Hindlimb muscle (tissue), 1 donor: ENCODE measurements at regions not wholly inside any gene's neighbourhood (a gene's known extent, or its start where the extent isn't known, plus 50 kb on each side); places are given as distances from the start of the nearest gene placed in this dataset.

Source experiments
- DNase-seq: peaks from one replicate; pipeline ENCODE4 v3.0.0-alpha.2; 2013

GRCh38 chr6:165818200-165818599 is 155.2 kb upstream of the PDE10A start:
- no peak for DNase-seq

DNA sequence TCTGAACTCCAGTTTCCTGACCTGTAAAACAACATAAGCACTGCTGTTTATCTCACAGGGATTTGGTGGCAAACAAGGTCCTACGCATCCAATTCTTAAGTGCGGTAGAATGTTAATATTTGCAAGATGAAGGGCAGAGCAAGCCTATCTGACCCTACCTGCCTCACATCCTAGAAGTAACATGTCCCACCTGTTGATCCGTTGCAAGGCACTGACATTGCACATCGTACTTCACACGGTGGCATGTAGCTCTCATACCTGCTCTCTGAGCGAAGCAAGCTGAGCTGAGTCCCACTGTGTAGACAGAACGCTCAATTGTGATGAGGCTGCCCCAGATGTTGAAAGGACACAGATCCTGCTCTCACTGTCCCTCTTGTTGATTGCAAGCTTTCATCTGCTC is 154.7 kb upstream of the PDE10A start:
- DNase-seq, result no peak

- DNase-seq, result no peak
These were observed 154.1 kb upstream of the PDE10A start for GRCh38 chr6:165817148-165817547.

DNA sequence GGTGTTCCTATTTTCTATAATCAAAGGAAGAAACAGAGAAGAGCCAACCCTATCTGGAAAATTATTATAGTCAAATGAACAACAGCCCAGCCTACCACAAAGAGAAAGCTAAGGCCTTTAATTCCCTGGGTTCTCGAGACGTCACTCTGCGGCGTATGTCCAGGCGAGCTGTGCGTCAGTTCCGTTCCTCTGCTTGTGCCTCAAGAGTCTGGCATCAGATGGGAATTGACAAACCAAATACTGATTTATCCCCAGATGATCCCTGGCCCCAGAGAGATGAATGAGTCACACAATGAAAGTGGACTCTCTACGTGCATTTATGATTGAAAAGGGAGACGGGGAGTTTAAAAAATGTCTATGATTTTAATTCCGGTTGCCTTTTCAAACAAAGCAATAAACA is 151.6 kb upstream of the PDE10A start:
- DNase-seq, result no peak

- DNase-seq, result no peak
These were observed 148.5 kb upstream of the PDE10A start for GRCh38 chr6:165811512-165811911.

DNA sequence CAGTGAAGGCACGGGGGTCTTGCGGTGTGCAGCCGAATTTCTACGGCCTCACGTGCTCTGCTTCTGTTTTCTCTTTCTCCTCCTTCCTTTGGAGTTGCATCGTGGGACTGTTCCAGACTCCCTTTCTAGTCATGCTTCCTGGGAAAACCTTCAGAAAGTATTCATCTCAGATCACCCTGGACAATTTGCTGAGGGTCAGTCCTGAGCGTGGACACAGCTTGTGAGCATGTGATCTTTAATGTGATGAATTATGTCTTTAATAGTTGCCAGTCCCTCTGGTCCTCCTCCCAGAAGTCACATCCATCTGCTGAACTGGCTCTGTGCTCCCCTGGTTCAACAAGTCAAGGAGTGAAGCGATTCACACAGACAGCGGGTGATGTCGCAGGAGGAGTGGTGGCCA is 145.0 kb upstream of the PDE10A start:
- no peak for DNase-seq

DNA sequence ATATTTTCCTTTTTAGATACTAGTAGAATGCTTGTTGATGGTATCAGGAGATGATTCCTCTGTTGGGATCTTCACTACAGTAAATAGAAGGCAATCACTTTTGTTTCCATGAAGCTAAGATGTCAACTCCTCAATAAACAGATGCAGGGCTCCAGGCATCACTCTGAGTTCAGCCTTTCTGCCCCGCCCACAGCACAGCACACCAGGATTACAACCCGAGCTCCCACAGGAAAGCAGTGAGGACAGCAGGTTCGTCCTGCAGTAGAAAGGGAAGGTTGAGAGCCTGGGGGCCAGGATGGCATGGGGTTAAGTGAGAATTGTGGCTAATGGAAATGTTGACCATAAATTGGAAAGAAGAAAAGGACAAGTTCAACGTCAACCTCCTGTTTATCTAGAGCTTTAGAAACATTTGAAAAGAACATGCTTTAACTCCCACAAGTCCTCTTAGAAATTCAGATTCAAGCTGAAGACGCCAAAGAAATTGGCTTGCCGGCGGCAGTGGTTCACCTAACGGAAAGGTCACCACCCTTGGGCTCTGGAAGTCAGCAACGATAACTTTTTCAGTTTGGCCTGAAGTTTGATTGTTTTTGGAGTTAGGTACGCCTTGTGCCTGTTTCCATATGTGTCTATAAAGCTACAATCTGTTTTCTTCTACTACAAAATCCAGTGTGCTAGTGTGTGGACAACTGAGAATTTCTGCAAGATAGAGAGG is 144.4 kb upstream of the PDE10A start:
- no peak for DNase-seq

GRCh38 chr6:165806126-165806810 is 143.2 kb upstream of the PDE10A start:
- DNase-seq, result no peak

DNA sequence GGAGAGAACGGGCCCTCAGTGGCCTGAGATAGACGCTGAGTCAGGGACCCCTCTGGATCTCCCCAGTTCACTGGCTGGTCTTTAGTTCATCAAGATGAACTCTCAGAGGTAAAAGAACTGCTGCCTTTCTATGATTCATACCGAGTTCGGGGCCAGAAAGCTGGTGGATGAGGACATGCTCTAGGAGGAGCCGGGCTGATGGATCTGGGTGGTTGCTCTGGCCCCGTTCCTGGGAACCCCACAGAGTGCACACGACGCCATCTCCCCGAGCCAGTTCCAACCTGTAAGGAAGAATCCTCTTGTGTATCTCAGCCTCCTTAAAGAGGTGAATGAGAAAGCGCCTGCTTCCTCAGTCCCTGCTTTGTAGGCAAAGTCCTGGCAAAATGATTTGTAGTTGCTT is 142.6 kb upstream of the PDE10A start:
- DNase-seq, result no peak

GRCh38 chr6:165805067-165805555 is 142.1 kb upstream of the PDE10A start:
- no peak for DNase-seq

DNA sequence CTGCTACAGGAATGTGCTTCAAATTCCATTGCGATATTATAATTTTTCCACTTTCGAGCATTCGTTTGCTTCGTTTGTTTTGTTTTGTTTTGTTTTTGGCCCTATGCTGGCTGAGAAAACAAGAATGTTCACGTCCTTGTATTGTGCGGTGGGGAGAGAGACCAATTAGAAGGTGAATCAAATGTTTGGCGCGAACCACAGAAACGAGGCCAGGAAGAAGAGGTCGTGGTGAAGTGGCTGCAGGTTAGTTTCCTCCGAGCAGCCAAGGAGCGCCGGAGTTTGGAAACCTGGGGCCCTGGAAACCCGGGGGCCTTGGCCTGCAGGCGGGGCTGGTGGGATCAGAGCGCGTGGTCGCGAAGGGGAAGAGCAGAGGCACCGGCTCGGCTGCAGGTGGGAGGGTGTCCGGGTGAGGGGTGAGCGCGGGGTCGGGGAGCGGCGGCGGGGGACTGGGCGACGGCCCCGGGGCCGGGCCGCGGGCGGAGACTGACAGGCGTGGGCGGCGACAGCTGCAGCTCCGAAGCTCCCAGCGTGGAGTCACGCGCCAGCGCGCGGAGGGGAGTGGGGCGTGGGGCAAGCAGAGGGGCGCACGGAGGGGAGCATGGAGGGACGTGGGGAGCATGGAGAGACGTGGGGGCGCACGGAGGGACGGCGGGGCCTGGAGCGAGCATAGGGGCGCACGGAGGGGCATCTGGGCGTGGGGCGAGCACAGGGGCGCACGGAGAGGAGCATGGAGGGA is 141.5 kb upstream of the PDE10A start:
- DNase-seq, result peak; percentile 57

- no peak for DNase-seq
These were observed 137.3 kb upstream of the PDE10A start for GRCh38 chr6:165800337-165800736.

- peak; percentile 58 for DNase-seq
These were observed 136.5 kb upstream of the PDE10A start for GRCh38 chr6:165799391-165800153.

GRCh38 chr6:165798991-165799390 is 135.9 kb upstream of the PDE10A start:
- no peak for DNase-seq

GRCh38 chr6:165794179-165794601 is 131.1 kb upstream of the PDE10A start:
- DNase-seq, result no peak

DNA sequence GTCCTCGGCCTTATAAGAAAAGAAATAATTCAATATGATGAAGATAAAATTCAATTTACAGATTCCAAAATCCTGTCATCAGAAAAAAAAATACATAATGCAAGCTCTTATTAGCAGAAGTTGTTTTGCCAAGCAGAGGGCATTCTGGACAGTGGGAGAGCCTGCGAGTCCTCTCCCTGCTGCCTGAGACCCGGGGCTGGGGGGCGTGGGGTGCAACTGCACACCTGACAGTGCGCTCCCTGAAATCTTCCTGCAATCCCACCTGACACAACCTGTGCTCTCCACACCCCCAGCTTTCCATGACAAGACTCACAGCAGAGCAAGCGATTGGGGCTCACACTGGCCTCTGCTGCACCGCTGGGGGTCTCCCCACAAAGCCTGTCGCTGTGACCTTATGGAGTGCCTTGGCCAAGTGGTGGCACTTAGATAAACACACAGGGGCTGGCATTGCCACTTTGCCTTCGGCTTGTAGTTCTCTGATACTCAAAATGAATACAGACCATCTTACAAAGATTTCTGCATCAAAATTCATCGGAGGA is 130.3 kb upstream of the PDE10A start:
- no peak for DNase-seq

DNA sequence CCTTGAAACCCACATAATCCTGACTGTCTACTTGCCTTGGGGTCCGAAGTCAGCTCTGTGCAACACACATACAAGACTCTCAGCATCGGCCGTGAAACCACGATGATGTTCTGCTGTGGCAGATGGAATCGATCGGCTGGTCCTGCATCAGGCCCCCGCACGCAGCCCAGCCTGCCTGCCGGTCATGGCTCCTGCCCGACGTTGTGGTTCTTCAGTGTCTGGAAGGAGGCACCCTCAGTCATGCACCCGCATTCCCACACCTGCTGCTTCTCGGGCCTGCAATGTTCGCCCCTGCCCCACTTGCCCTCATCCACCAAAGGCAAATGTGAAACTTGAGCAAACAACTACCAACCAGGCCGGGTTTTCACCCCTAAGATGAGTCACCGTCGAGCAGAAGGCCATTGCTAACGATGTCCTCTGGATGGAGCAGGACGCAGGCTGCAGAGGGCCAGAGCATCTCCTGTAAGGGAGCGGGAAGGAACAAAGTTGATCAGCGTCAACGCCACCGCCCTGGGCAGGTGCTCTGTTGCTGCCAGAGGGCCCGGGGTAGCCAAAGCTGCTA is 128.9 kb upstream of the PDE10A start:
- no peak for DNase-seq

DNA sequence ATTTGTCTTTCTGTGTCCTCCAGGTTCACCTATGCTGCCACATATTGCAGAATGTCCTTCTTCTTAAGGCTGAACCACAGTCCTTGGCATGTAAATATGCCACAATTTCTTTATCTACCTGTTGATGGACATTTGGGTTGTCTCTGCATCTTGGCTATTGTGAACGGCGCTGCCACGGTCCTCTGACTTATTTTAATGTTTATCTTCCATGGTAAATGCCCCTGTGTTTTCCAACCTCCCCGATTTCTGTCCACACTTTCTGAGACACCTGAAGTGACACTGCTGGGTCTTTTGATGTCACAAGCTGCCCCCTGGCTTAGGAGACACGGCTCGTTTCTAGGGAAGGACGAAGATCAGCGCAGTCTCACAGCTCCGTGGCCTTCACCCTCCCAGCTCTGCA is 128.3 kb upstream of the PDE10A start:
- DNase-seq, result no peak

GRCh38 chr6:165782812-165783211 is 119.8 kb upstream of the PDE10A start:
- no peak for DNase-seq

GRCh38 chr6:165782134-165782533 is 119.1 kb upstream of the PDE10A start:
- no peak for DNase-seq

GRCh38 chr6:165777680-165778079 is 114.6 kb upstream of the PDE10A start:
- DNase-seq, result no peak

DNA sequence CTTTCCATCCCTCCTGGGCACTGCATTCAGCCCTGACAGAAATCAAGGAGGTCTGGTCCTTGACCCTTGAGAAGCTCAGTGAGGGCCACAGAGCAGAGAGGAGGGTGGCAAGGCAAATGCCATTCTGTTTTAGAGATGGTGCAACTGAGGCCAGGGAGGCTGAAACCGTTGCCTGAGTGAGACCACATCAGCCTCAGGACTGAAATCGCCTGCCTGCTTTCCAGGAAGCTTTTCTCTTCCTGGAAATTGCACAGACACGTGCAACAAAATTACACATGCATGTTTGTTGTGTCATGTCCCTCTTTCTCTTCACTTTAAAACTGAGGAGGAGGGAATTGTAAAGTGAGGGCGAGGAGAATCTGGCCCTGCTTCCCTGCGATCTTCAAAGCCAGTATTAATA is 113.7 kb upstream of the PDE10A start:
- DNase-seq, result no peak
